GM18873 (cell line): ENCODE measurements at regions not wholly inside any gene's neighbourhood (a gene's known extent, or its start where the extent isn't known, plus 50 kb on each side); places are given as distances from the start of the nearest gene placed in this dataset.

Source experiments
- ATAC-seq: cut with Tn5 transposase; IDR thresholded peaks from one replicate; pipeline ENCODE4 v1.9.1; 2021; ENCODE audit warnings: mild to moderate bottlenecking, moderate library complexity, moderate number of reproducible peaks; ENCODE audit not compliant: unreplicated experiment, low FRiP score

- ATAC-seq = no peak
Measured at GRCh38 chr12:74292351-74293194, 245.1 kb upstream of the ATXN7L3B start.

GRCh38 chr12:74293689-74294131 is 243.9 kb upstream of the ATXN7L3B start:
- ATAC-seq = no peak

- ATAC-seq = no peak
Measured at GRCh38 chr12:74317078-74317601, 220.5 kb upstream of the ATXN7L3B start.

- no peak for ATAC-seq
Measured at GRCh38 chr12:74317741-74318140, 219.9 kb upstream of the ATXN7L3B start.

- ATAC-seq = no peak
Measured at GRCh38 chr12:74319886-74320285, 217.7 kb upstream of the ATXN7L3B start.

- ATAC-seq = no peak
Measured at GRCh38 chr12:74321381-74321780, 216.3 kb upstream of the ATXN7L3B start.

GRCh38 chr12:74322792-74323191 is 214.8 kb upstream of the ATXN7L3B start:
- ATAC-seq = no peak

- no peak for ATAC-seq
Measured at GRCh38 chr12:74328623-74329022, 209.0 kb upstream of the ATXN7L3B start.

- ATAC-seq = no peak
Measured at GRCh38 chr12:74334780-74335179, 202.9 kb upstream of the ATXN7L3B start.

- no peak for ATAC-seq
Measured at GRCh38 chr12:74337951-74338350, 199.7 kb upstream of the ATXN7L3B start.

- no peak for ATAC-seq
Measured at GRCh38 chr12:74339211-74339610, 198.4 kb upstream of the ATXN7L3B start.

- ATAC-seq = no peak
Measured at GRCh38 chr12:74349925-74350324, 187.7 kb upstream of the ATXN7L3B start.

- ATAC-seq = no peak
Measured at GRCh38 chr12:74365178-74365964, 172.3 kb upstream of the ATXN7L3B start.

- ATAC-seq = no peak
Measured at GRCh38 chr12:74370608-74371216, 166.9 kb upstream of the ATXN7L3B start.

- no peak for ATAC-seq
Measured at GRCh38 chr12:74379114-74379513, 158.5 kb upstream of the ATXN7L3B start.

- no peak for ATAC-seq
Measured at GRCh38 chr12:74381958-74382357, 155.7 kb upstream of the ATXN7L3B start.

- ATAC-seq = no peak
Measured at GRCh38 chr12:74382983-74383382, 154.7 kb upstream of the ATXN7L3B start.

- no peak for ATAC-seq
Measured at GRCh38 chr12:74391283-74391682, 146.4 kb upstream of the ATXN7L3B start.

GRCh38 chr12:74393272-74393671 is 144.4 kb upstream of the ATXN7L3B start:
- no peak for ATAC-seq

GRCh38 chr12:74394647-74395046 is 143.0 kb upstream of the ATXN7L3B start:
- ATAC-seq = no peak

- ATAC-seq = no peak
Measured at GRCh38 chr12:74401035-74401434, 136.6 kb upstream of the ATXN7L3B start.
